ENCODE measurements at regions not wholly inside any gene's neighbourhood (a gene's known extent, or its start where the extent isn't known, plus 50 kb on each side); places are given as distances from the start of the nearest gene placed in this dataset.
A peak's percentile ranks its signal among the peaks of the same experiment; 100 is the strongest.

- DNase-seq, result no peak
- Histone ChIP-seq H3K9me3 (replicated peaks) (no peaks in the 10 kb centered on the region), H3K4me1 (no peaks in the 10 kb centered on the region), H3K27ac (no peak overlapping the region), H3K36me3 (no peaks in the 10 kb centered on the region), H3K4me3 (no peak overlapping the region), H3K27me3 (no peaks in the 10 kb centered on the region)
Observed at GRCh38 chr14:29156096-29156495, 389.5 kb downstream of the FOXG1 start.

DNA sequence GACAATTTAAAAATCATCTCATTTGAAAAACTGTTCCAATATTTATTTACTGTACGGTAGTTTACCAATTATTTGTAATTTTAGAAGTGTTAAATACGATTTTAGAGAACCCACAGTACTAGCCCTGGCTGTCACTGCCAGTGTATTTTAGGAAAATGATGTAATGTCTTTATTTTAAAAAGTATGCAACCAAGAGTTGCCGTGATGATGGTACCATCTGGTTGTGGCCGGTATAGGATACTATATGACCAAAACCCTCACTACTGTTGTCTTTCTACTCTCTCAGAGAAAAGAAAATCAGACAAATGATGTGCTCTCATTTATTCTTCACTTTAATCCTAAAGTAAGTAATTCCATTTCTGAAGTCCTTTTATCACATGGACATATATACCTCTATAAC lies 395.0 kb downstream of the FOXG1 start:
- Histone ChIP-seq H3K27ac (no peak overlapping the region), H3K27me3 (no peaks in the 10 kb centered on the region), H3K4me3 (no peak overlapping the region), H3K4me1 (no peaks in the 10 kb centered on the region), H3K36me3 (no peaks in the 10 kb centered on the region), H3K9me3 (replicated peaks) (no peaks in the 10 kb centered on the region)
- no peak for DNase-seq

GRCh38 chr14:29163109-29163508 lies 396.5 kb downstream of the FOXG1 start:
- H3K27me3 ChIP-seq, result no peaks in the 10 kb centered on the region
- no peak for DNase-seq
- no peaks in the 10 kb centered on the region for H3K36me3 ChIP-seq
- H3K4me1 ChIP-seq, result no peaks in the 10 kb centered on the region
- no peak overlapping the region for H3K27ac ChIP-seq
- no peaks in the 10 kb centered on the region for H3K9me3 ChIP-seq (replicated peaks)
- H3K4me3 ChIP-seq, result no peak overlapping the region

DNA sequence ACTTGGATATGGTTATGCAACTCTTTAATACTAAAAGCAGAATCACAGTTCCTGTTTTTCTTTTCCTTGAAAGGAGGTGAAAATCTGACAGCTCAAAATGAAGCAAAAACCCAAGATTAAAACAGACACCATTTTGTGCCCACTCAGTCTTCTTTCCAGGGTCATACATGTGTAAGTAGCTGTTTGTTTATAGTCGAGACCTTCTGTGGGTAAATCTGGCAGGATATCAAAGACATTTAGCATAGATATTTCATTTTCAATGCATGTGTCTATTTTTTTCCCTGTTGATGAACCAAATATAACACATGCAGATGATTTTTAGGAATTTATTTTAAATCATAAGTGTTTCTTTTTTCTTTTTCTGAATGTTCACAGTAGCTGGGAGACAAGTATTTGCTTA lies 398.8 kb downstream of the FOXG1 start:
- H3K27ac ChIP-seq, result no peak overlapping the region
- no peaks in the 10 kb centered on the region for H3K9me3 ChIP-seq (replicated peaks)
- no peaks in the 10 kb centered on the region for H3K36me3 ChIP-seq
- no peak overlapping the region for H3K4me3 ChIP-seq
- H3K4me1 ChIP-seq, result no peaks in the 10 kb centered on the region
- no peaks in the 10 kb centered on the region for H3K27me3 ChIP-seq
- no peak for DNase-seq

- Histone ChIP-seq H3K27ac (no peak overlapping the region), H3K4me3 (no peak overlapping the region), H3K36me3 (no peaks in the 10 kb centered on the region), H3K27me3 (no peaks in the 10 kb centered on the region), H3K9me3 (replicated peaks) (no peaks in the 10 kb centered on the region), H3K4me1 (no peaks in the 10 kb centered on the region)
- DNase-seq, result peak in 1 of 2 experiments; percentile 6
Observed at GRCh38 chr14:29166507-29166906, 399.9 kb downstream of the FOXG1 start.

- no peak for DNase-seq
- Histone ChIP-seq H3K9me3 (replicated peaks) (no peaks in the 10 kb centered on the region), H3K27me3 (no peaks in the 10 kb centered on the region), H3K27ac (no peak overlapping the region), H3K36me3 (no peaks in the 10 kb centered on the region), H3K4me1 (no peaks in the 10 kb centered on the region), H3K4me3 (no peak overlapping the region)
Observed at GRCh38 chr14:29168149-29168548, 401.6 kb downstream of the FOXG1 start.

DNA sequence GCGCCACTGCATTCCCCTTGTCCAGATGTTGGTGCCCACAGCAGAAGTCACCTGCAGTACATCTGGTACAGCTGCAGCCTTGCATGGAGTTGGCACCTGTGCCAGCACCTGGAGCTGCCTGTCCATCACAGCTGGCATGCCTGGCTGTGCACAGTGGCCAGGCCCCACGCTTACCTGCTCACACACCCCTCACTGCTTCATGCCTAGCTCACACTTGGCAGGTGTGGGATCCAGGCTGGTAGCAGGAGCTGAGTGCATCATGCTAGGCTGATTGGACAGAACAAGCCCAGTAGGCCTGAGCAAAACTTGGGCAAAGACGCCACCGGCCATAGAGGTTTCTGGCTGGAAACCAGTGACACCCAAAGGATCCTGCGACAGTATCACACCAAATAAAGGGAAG lies 402.8 kb downstream of the FOXG1 start:
- Histone ChIP-seq H3K27ac (no peak overlapping the region), H3K36me3 (no peaks in the 10 kb centered on the region), H3K4me3 (no peak overlapping the region), H3K27me3 (no peaks in the 10 kb centered on the region), H3K4me1 (no peaks in the 10 kb centered on the region), H3K9me3 (replicated peaks) (no peaks in the 10 kb centered on the region)
- DNase-seq, result no peak

GRCh38 chr14:29175706-29176105 lies 409.1 kb downstream of the FOXG1 start:
- Histone ChIP-seq H3K27me3 (no peaks in the 10 kb centered on the region), H3K4me1 (no peaks in the 10 kb centered on the region), H3K27ac (no peak overlapping the region), H3K36me3 (no peaks in the 10 kb centered on the region), H3K4me3 (no peak overlapping the region), H3K9me3 (replicated peaks) (no peaks in the 10 kb centered on the region)
- DNase-seq, result no peak

DNA sequence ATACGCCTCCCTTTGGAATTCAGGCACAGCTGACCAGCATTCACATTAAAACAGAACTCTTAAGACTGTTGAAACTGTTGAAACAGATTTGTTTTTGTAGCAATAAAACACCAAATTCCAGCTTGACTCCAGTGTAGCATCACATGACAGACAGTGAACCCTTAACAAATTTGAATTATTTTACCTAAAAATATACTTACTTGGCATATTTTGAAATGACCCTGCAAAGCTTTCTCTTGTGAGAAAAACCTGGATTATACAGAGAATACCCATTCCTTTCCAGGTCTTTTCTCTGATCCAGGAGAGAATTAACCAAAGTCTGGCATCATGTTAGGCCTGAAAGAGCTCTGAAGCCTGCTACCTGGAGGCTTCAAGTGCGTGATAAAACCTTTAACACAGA lies 410.3 kb downstream of the FOXG1 start:
- Histone ChIP-seq H3K27me3 (peaks cover under 1% of the 10 kb centered on the region; the same call in 1 of the 2 replicates), H3K36me3 (no peaks in the 10 kb centered on the region), H3K4me1 (no peaks in the 10 kb centered on the region), H3K27ac (no peak overlapping the region), H3K9me3 (replicated peaks) (no peaks in the 10 kb centered on the region), H3K4me3 (no peak overlapping the region)
- no peak for DNase-seq

- Histone ChIP-seq H3K27ac (no peak overlapping the region), H3K27me3 (peaks cover 6% of the 10 kb centered on the region; the same call in 1 of the 2 replicates), H3K4me1 (no peaks in the 10 kb centered on the region), H3K4me3 (no peak overlapping the region), H3K9me3 (replicated peaks) (no peaks in the 10 kb centered on the region), H3K36me3 (no peaks in the 10 kb centered on the region)
- no peak for DNase-seq
Observed at GRCh38 chr14:29178971-29179370, 412.4 kb downstream of the FOXG1 start.

GRCh38 chr14:29191092-29191491 lies 424.5 kb downstream of the FOXG1 start:
- Histone ChIP-seq H3K4me1 (no peaks in the 10 kb centered on the region), H3K36me3 (no peaks in the 10 kb centered on the region; the same call in 1 of the 2 replicates), H3K9me3 (replicated peaks) (no peaks in the 10 kb centered on the region), H3K27me3 (no peaks in the 10 kb centered on the region; the same call in 1 of the 2 replicates), H3K4me3 (no peak overlapping the region), H3K27ac (no peak overlapping the region)
- no peak for DNase-seq

DNA sequence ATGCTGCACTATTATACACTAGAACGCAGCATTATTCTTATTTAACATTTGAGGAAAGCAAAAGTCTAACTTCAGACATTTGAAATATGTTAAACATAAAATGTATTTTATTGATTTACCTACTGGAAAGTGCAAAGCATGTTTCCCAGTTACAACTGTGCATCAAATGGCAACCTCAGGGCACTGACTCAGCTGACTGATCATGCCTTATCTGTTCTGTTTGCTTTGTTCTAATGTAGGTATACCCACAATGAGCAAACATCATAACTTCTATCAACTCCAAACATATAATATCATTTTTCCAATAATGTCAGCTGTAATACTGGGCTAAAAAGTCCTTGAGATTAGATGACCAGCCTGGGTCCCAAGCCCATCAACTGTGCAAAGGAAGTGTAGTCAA lies 431.0 kb downstream of the FOXG1 start:
- H3K27ac ChIP-seq, result no peak overlapping the region
- no peaks in the 10 kb centered on the region for H3K9me3 ChIP-seq (replicated peaks)
- DNase-seq, result no peak
- H3K4me1 ChIP-seq, result no peaks in the 10 kb centered on the region
- H3K36me3 ChIP-seq, result no peaks in the 10 kb centered on the region
- H3K4me3 ChIP-seq, result no peak overlapping the region
- H3K27me3 ChIP-seq, result no peaks in the 10 kb centered on the region

GRCh38 chr14:29205658-29206057 lies 439.1 kb downstream of the FOXG1 start:
- Histone ChIP-seq H3K9me3 (replicated peaks) (no peaks in the 10 kb centered on the region), H3K27me3 (no peaks in the 10 kb centered on the region), H3K36me3 (no peaks in the 10 kb centered on the region), H3K4me1 (no peaks in the 10 kb centered on the region), H3K27ac (no peak overlapping the region), H3K4me3 (no peak overlapping the region)
- no peak for DNase-seq

DNA sequence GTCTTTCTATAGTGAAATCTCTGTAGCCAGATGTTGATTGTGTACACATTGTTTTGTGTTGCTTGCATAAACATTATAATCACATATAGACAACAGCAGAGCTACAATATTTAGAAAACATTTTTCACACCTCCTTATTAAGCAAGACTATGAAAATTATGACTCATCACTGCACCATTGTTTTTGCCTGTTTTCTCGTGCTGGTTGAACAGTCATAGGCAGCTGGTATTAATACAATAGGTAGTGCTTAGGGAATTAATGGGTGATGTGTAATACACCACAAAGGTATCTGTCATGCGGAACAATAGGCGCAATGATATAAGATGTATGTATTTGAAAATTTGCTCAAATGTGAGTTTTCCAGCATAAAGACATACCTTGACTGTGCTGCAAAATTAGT lies 449.3 kb downstream of the FOXG1 start:
- Histone ChIP-seq H3K27ac (no peak overlapping the region), H3K36me3 (no peaks in the 10 kb centered on the region), H3K27me3 (no peaks in the 10 kb centered on the region), H3K4me3 (no peak overlapping the region), H3K9me3 (replicated peaks) (no peaks in the 10 kb centered on the region), H3K4me1 (no peaks in the 10 kb centered on the region)
- no peak for DNase-seq

DNA sequence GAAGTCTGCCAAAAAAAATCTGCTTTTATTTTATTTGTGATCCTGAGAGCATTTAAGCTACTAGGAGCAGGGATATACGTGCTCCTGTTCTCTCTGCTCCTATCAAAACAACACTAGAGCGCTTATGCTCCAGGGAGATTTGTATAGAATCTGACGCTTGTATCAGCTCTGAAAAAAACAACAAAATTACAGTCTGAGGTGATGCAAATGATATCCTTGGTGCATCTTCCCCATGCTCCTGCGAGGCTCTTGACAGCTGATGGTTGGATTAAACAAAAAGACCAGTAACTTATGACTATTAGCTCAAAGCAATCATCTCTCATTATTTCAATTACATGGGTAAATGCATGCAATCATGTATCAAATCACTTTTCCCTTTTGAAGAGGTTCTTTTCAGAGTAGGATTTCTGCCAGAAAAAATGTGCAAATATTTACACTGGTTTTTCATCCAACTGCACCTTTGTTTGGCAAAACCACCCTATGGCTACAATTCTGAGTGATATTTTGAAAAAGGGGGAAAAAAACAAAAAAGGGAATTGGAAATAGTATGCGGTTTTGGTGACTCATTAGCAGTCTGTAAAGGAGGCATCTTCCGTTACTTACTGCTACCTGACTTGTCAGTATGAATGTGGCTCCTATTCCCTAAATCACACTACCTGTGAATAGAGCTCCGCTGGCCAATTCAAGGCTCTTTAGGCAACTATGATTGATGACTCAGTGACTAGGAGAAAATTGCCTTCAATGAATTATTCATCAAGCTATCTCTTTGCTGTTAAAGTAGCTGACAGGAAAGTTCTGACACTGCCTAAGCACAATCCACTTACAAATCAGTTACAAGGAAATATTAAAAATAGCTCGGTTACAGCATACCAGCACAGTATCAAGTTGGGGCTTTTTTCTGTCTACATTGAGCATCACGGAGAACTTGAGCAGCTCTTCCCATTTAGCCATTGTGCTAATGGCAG lies 450.0 kb downstream of the FOXG1 start:
- no peaks in the 10 kb centered on the region for H3K27me3 ChIP-seq
- H3K4me3 ChIP-seq, result no peak overlapping the region
- no peaks in the 10 kb centered on the region for H3K4me1 ChIP-seq
- no peaks in the 10 kb centered on the region for H3K9me3 ChIP-seq (replicated peaks)
- H3K27ac ChIP-seq, result no peak overlapping the region
- DNase-seq, result no peak
- no peaks in the 10 kb centered on the region for H3K36me3 ChIP-seq

Data from SJCRH30 (cell line).